ENCODE measurements at regions not wholly inside any gene's neighbourhood (a gene's known extent, or its start where the extent isn't known, plus 50 kb on each side); places are given as distances from the start of the nearest gene placed in this dataset.

- no peak for TF ChIP-seq TAF1 (IDR thresholded peaks at IDR 0.05; ENCODE audit: low read depth)
- no peak for TF ChIP-seq CTCF (IDR thresholded peaks at IDR 0.05; ENCODE audit: poor library complexity, severe bottlenecking)
- no peak for TF ChIP-seq EP300 (conservative IDR thresholded peaks at IDR 0.05; ENCODE audit: poor library complexity, severe bottlenecking)
- TF ChIP-seq EZH2 (IDR thresholded peaks at IDR 0.05; ENCODE audit: borderline replicate concordance, insufficient read depth, low read length, poor library complexity, severe bottlenecking), result no peak
- no peak for TF ChIP-seq MXI1 (conservative IDR thresholded peaks at IDR 0.05; ENCODE audit: poor library complexity, severe bottlenecking)
- TF ChIP-seq REST (IDR thresholded peaks at IDR 0.05; ENCODE audit: borderline replicate concordance), result no peak
- no peak for TF ChIP-seq POLR2AphosphoS5 (IDR thresholded peaks at IDR 0.05)
- TF ChIP-seq SMC3 (conservative IDR thresholded peaks at IDR 0.05; ENCODE audit: poor library complexity), result no peak
- no peak for TF ChIP-seq RAD21 (conservative IDR thresholded peaks at IDR 0.05)
- Histone ChIP-seq H3K4me2 (ENCODE audit: low read length) (no peak overlapping the region), H2AFZ (ENCODE audit: low read depth, low read length) (no peak overlapping the region), H3K9me3 (ENCODE audit: low read length) (no peaks in the 10 kb centered on the region), H3K36me3 (ENCODE audit: insufficient read depth, low read length) (no peaks in the 10 kb centered on the region), H4K20me1 (ENCODE audit: insufficient read depth) (no peaks in the 10 kb centered on the region), H3K79me2 (replicated peaks; ENCODE audit: insufficient read depth, low read length) (no peaks in the 10 kb centered on the region), H3F3A (ENCODE audit: insufficient read depth, low read length, poor library complexity, severe bottlenecking) (no peaks in the 10 kb centered on the region), H3K9ac (ENCODE audit: low read length) (no peak overlapping the region), H3K27ac (ENCODE audit: low read length) (no peak overlapping the region), H3K27me3 (ENCODE audit: insufficient read depth, low read depth, low read length) (no peaks in the 10 kb centered on the region), H3K9me2 (ENCODE audit: insufficient read depth, low read length) (no peaks in the 10 kb centered on the region), H3K4me3 (ENCODE audit: low read length) (no peak overlapping the region)
Measured at GRCh38 chr20:11176431-11176830, 502.6 kb upstream of the JAG1 start.

GRCh38 chr20:11178946-11179654 is 505.3 kb upstream of the JAG1 start:
- Histone ChIP-seq H2AFZ (ENCODE audit: low read depth, low read length) (no peak overlapping the region), H3K27ac (ENCODE audit: low read length) (no peak overlapping the region), H3K9me3 (ENCODE audit: low read length) (no peaks in the 10 kb centered on the region), H3K4me3 (ENCODE audit: low read length) (no peak overlapping the region), H3K4me2 (ENCODE audit: low read length) (no peak overlapping the region), H4K20me1 (ENCODE audit: insufficient read depth) (no peaks in the 10 kb centered on the region), H3K9ac (ENCODE audit: low read length) (no peak overlapping the region), H3K9me2 (ENCODE audit: insufficient read depth, low read length) (no peaks in the 10 kb centered on the region), H3K36me3 (ENCODE audit: insufficient read depth, low read length) (no peaks in the 10 kb centered on the region), H3K27me3 (ENCODE audit: insufficient read depth, low read depth, low read length) (no peaks in the 10 kb centered on the region), H3F3A (ENCODE audit: insufficient read depth, low read length, poor library complexity, severe bottlenecking) (no peaks in the 10 kb centered on the region), H3K79me2 (replicated peaks; ENCODE audit: insufficient read depth, low read length) (no peaks in the 10 kb centered on the region)
- TF ChIP-seq POLR2AphosphoS5 (IDR thresholded peaks at IDR 0.05) (no peak), REST (IDR thresholded peaks at IDR 0.05; ENCODE audit: borderline replicate concordance) (no peak), RAD21 (conservative IDR thresholded peaks at IDR 0.05) (no peak), CTCF (IDR thresholded peaks at IDR 0.05; ENCODE audit: poor library complexity, severe bottlenecking) (no peak), MXI1 (conservative IDR thresholded peaks at IDR 0.05; ENCODE audit: poor library complexity, severe bottlenecking) (no peak), SMC3 (conservative IDR thresholded peaks at IDR 0.05; ENCODE audit: poor library complexity) (no peak), TAF1 (IDR thresholded peaks at IDR 0.05; ENCODE audit: low read depth) (no peak), EZH2 (IDR thresholded peaks at IDR 0.05; ENCODE audit: borderline replicate concordance, insufficient read depth, low read length, poor library complexity, severe bottlenecking) (no peak), EP300 (conservative IDR thresholded peaks at IDR 0.05; ENCODE audit: poor library complexity, severe bottlenecking) (no peak)

Measured in neural cell (in vitro differentiated cells).